ENCODE measurements at regions not wholly inside any gene's neighbourhood (a gene's known extent, or its start where the extent isn't known, plus 50 kb on each side); places are given as distances from the start of the nearest gene placed in this dataset.

GRCh38 chr1:214838351-214838750 is 235.4 kb downstream of the CENPF start:
- no peak for TF ChIP-seq FOXA1 (IDR thresholded peaks at IDR 0.05)
- TF ChIP-seq CTCF (IDR thresholded peaks at IDR 0.05; ENCODE audit: low read depth, low read length, missing input control), result no peak
- no peak for TF ChIP-seq HNF4G (IDR thresholded peaks at IDR 0.05)
- TF ChIP-seq REST (IDR thresholded peaks at IDR 0.05), result no peak
- no peak for TF ChIP-seq TAF1 (conservative IDR thresholded peaks at IDR 0.05)
- TF ChIP-seq RAD21 (IDR thresholded peaks at IDR 0.05), result no peak
- TF ChIP-seq ATF3 (IDR thresholded peaks at IDR 0.05), result no peak
- no peak for TF ChIP-seq SP1 (IDR thresholded peaks at IDR 0.05)
- TF ChIP-seq MAX (IDR thresholded peaks at IDR 0.05), result no peak
- TF ChIP-seq YY1 (IDR thresholded peaks at IDR 0.05), result no peak
- no peak for TF ChIP-seq ZBTB33 (IDR thresholded peaks at IDR 0.05)
- no peak for TF ChIP-seq JUND (IDR thresholded peaks at IDR 0.05)
- TF ChIP-seq NR2F2 (IDR thresholded peaks at IDR 0.05), result no peak

All from liver (tissue), 3 donors.